ENCODE measurements at regions not wholly inside any gene's neighbourhood (a gene's known extent, or its start where the extent isn't known, plus 50 kb on each side); places are given as distances from the start of the nearest gene placed in this dataset.

GRCh38 chr11:26851291-26851690, 129.4 kb upstream of the SLC5A12 start:
- TF ChIP-seq SP1 (IDR thresholded peaks at IDR 0.05) (no peak), FOXK2 (IDR thresholded peaks at IDR 0.05) (no peak), ELF4 (IDR thresholded peaks at IDR 0.05) (no peak), TARDBP (IDR thresholded peaks at IDR 0.05) (no peak), BHLHE40 (IDR thresholded peaks at IDR 0.05; ENCODE audit: borderline replicate concordance) (no peak), FOXM1 (IDR thresholded peaks at IDR 0.05; ENCODE audit: borderline replicate concordance) (no peak), ZNF384 (IDR thresholded peaks at IDR 0.05) (no peak), HDGF (IDR thresholded peaks at IDR 0.05; ENCODE audit: borderline replicate concordance) (no peak), FOXA1 (IDR thresholded peaks at IDR 0.05) (no peak), SUZ12 (IDR thresholded peaks at IDR 0.05) (no peak), ARNT (IDR thresholded peaks at IDR 0.05) (no peak)
